ENCODE measurements at regions not wholly inside any gene's neighbourhood (a gene's known extent, or its start where the extent isn't known, plus 50 kb on each side); places are given as distances from the start of the nearest gene placed in this dataset.

DNA sequence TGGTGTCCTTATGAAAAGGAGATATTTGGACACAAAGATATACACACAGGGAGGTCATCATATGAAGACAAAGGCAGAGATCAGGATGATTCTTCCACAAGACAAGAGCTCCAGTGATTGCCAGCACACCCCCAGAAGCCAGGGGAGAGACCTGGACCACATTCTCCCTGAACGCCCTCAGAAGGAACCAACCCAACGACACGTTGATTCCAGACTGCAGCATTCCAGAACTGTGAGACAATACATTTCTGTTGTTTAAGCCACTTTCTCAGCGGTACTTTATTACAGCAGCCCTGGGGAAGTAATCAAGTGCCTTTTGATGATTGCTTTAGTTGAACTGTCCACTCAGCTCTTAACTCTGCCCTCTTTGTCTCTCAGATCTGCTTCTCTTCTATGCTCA, 285.5 kb upstream of the SMARCA2 start:
- TF ChIP-seq, protein P1, sequence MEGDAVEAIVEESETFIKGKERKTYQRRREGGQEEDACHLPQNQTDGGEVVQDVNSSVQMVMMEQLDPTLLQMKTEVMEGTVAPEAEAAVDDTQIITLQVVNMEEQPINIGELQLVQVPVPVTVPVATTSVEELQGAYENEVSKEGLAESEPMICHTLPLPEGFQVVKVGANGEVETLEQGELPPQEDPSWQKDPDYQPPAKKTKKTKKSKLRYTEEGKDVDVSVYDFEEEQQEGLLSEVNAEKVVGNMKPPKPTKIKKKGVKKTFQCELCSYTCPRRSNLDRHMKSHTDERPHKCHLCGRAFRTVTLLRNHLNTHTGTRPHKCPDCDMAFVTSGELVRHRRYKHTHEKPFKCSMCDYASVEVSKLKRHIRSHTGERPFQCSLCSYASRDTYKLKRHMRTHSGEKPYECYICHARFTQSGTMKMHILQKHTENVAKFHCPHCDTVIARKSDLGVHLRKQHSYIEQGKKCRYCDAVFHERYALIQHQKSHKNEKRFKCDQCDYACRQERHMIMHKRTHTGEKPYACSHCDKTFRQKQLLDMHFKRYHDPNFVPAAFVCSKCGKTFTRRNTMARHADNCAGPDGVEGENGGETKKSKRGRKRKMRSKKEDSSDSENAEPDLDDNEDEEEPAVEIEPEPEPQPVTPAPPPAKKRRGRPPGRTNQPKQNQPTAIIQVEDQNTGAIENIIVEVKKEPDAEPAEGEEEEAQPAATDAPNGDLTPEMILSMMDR (IDR thresholded peaks at IDR 0.05): no peak
- H3K9me3 Mint-ChIP-seq: peaks cover 33% of the 10 kb centered on the region
- no peaks in the 10 kb centered on the region for H3K36me3 Mint-ChIP-seq (ENCODE audit: low read depth)
- no peaks in the 10 kb centered on the region for H3K4me1 Mint-ChIP-seq (ENCODE audit: low read depth)
- no peak overlapping the region for H3K4me3 Mint-ChIP-seq
- no peaks in the 10 kb centered on the region; the same call in 1 of the 2 replicates for H3K27me3 Mint-ChIP-seq (ENCODE audit: insufficient read depth)
- no peak overlapping the region for H3K27ac Mint-ChIP-seq
- DNase-seq: no peak

DNA sequence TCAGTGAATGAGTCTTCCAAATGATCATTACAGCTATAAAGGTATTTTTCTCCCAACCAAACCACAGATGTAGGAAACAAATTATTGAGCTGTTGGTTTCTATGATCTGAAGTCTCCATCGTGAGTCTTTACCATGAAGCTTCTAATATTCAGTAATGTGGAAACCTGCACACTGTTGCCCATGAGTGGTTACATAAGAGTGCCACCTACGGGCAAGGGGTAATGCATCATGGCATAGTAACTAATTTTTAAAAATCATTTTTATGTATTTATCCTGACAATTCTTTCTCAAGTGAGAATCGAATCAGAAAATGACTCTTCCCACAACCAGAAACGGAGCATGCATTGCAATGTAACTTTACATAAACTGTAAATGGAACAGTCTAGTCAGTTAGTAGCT, 282.5 kb upstream of the SMARCA2 start:
- H3K36me3 Mint-ChIP-seq (ENCODE audit: low read depth): no peaks in the 10 kb centered on the region; the same call in 1 of the 2 replicates
- no peak for DNase-seq

DNA sequence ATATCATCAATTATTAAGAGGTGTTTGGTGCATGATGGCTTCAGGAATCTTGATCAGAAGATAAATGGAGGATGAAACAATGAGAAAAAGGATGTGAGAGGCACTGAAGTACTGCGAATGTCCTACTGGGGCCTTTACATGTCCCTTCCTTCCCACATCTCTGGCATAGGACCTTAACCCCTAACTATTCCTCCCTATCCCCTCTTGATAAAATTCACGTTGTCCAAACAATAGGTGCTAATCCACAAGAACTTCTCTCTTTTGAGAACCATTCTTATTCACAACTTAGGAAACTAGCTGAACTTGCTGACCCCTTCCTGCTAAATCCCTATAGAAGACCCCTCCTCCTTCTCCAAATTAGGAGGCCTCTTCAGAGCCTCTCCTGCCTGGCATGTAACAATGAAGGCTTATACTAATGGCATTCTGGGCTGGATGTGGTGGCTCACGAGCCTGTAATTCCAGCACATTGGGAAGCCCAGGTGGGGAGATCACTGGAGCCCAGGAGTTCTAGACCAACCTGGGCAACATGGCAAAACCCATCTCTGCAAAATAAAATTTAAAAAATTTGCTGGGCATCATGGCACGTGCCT, 276.5 kb upstream of the SMARCA2 start:
- Mint-ChIP-seq H3K27ac (no peak overlapping the region), H3K9me3 (peaks cover 25% of the 10 kb centered on the region), H3K4me1 (ENCODE audit: low read depth) (no peaks in the 10 kb centered on the region), H3K27me3 (ENCODE audit: insufficient read depth) (no peaks in the 10 kb centered on the region; the same call in none of the 2 replicates), H3K4me3 (no peak overlapping the region), H3K36me3 (ENCODE audit: low read depth) (no peaks in the 10 kb centered on the region; the same call in 1 of the 2 replicates)
- TF ChIP-seq, protein P1 (IDR thresholded peaks at IDR 0.05): no peak
- DNase-seq: no peak

More for the DNA sequence above, 282.5 kb upstream of the SMARCA2 start:
- no peak overlapping the region for H3K4me3 Mint-ChIP-seq
- H3K4me1 Mint-ChIP-seq (ENCODE audit: low read depth): no peaks in the 10 kb centered on the region
- no peaks in the 10 kb centered on the region; the same call in none of the 2 replicates for H3K27me3 Mint-ChIP-seq (ENCODE audit: insufficient read depth)
- H3K9me3 Mint-ChIP-seq: peaks cover 36% of the 10 kb centered on the region
- no peak overlapping the region for H3K27ac Mint-ChIP-seq
- TF ChIP-seq, protein P1 (IDR thresholded peaks at IDR 0.05): no peak

DNA sequence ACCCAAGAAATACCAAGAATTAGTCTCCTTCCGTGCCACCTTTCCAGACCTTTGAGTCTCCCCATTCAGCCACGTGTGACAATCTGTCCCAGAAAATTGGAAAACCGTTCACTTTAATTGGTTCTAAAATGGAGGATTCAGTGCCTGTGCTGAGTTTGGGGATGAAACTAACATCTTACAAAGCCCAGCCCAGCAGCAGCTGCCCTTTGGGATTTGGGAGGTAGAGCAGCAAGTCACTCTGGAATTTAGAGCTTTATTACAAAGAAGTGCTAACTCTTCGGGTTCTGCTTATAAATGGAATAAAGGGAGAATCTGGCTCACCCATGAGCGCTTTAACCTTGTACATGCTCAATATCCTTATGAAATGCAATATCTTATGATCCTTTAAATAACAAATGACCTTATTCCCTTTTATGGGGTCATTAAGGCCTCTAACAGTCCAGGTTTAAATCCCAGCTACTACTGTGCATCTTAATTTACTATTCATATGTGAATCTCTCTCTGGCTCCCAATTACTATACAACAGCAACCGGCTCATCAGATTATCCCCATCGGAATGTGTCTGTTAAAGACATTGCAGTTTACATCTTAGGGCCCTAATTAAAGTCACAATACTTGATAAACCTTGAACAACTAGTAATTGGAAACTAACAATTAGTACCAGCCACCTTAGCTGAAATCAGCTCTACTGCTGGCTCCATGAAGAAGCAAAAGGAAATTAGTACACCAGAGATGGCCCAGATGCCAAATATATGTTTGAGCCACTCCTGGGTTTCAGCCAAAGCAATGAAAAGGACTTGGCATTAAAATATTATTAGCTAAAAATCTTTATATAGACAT, 271.8 kb upstream of the SMARCA2 start:
- H3K27me3 Mint-ChIP-seq (ENCODE audit: insufficient read depth): no peaks in the 10 kb centered on the region
- TF ChIP-seq, protein P1 (IDR thresholded peaks at IDR 0.05): no peak
- H3K27ac Mint-ChIP-seq: no peak overlapping the region
- no peak for DNase-seq
- H3K4me1 Mint-ChIP-seq (ENCODE audit: low read depth): no peaks in the 10 kb centered on the region
- H3K9me3 Mint-ChIP-seq: peaks cover 11% of the 10 kb centered on the region
- H3K36me3 Mint-ChIP-seq (ENCODE audit: low read depth): no peaks in the 10 kb centered on the region
- H3K4me3 Mint-ChIP-seq: no peak overlapping the region

DNA sequence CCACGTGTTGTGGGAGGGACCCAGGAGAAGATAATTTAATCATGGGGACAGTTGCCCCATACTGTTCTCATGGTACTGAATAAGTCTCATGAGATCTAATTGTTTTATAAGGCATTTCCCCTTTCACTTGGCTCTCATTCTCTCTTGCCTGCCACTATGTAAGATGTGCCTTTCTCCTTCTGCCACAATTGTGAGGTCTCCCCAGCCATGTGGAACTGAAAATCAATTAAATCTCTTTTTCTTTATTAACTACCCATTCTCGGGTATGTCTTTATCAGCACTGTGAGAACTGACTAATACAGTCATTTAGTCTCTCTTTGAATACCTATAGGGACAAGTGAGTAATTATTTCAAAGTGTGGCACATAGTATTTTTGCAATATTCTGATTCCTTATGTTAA, 269.2 kb upstream of the SMARCA2 start:
- H3K9me3 Mint-ChIP-seq: peaks cover 24% of the 10 kb centered on the region
- H3K4me1 Mint-ChIP-seq (ENCODE audit: low read depth): no peaks in the 10 kb centered on the region
- DNase-seq: no peak
- H3K36me3 Mint-ChIP-seq (ENCODE audit: low read depth): no peaks in the 10 kb centered on the region
- TF ChIP-seq, protein P1 (IDR thresholded peaks at IDR 0.05): no peak
- no peak overlapping the region for H3K4me3 Mint-ChIP-seq
- no peak overlapping the region for H3K27ac Mint-ChIP-seq
- no peaks in the 10 kb centered on the region for H3K27me3 Mint-ChIP-seq (ENCODE audit: insufficient read depth)
